ENCODE measurements at regions not wholly inside any gene's neighbourhood (a gene's known extent, or its start where the extent isn't known, plus 50 kb on each side); places are given as distances from the start of the nearest gene placed in this dataset.

DNA sequence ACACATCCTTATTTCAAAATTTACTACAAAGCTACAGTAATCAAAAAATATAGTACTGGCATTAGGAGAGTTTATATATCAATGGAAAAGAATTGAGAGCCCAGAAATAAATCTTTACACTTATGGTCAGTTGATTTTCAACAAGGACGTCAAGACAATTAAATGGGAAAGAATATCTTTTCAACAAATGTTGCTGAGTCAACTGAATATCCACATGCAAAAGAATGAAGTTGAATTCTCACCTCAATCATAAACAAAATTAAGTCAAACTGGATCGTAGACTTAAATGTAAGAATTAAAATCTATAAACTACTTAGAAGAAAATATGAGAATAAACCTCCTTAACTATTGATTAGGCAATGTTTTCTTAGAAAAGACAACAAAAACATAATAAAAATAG lies 61.5 kb upstream of the PRR16 start:
- Histone ChIP-seq H3K4me1 (ENCODE audit: control insufficient read depth in 2 of 2, insufficient read depth in 2 of 2, low read length in 2 of 2) (no peaks in the 10 kb centered on the region), H3K36me3 (replicated peaks in 1 of 2; ENCODE audit: control extremely low read depth in 1 of 2, control insufficient read depth in 1 of 2, extremely low read depth in 1 of 2, insufficient read depth in 2 of 2, low read length in 1 of 2) (no peaks in the 10 kb centered on the region), H3K9ac (ENCODE audit: low read length) (no peak overlapping the region), H3K27me3 (replicated peaks in 1 of 4; ENCODE audit: control extremely low read depth in 1 of 4, control insufficient read depth in 3 of 4, insufficient read depth in 4 of 4, low read length in 3 of 4) (no peaks in the 10 kb centered on the region), H3K27ac (ENCODE audit: low read length in 2 of 2) (no peak overlapping the region), H3K4me3 (ENCODE audit: control extremely low read depth in 1 of 5, extremely low read depth in 1 of 5, insufficient read depth in 1 of 5, low read depth in 2 of 5, low read length in 4 of 5) (no peak overlapping the region), H4K20me1 (ENCODE audit: control insufficient read depth, insufficient read depth, low read length, poor library complexity, severe bottlenecking) (no peaks in the 10 kb centered on the region), H3K9me3 (ENCODE audit: control extremely low read depth in 1 of 3, control insufficient read depth in 2 of 3, insufficient read depth in 1 of 3, low read length in 2 of 3) (peaks cover 0 to 10% (median 0%) of the 10 kb centered on the region in 3 donors), H3K79me2 (ENCODE audit: control insufficient read depth, insufficient read depth, low read length) (no peaks in the 10 kb centered on the region), H3K4me2 (replicated peaks; ENCODE audit: low read depth, low read length, poor library complexity, severe bottlenecking) (no peak overlapping the region), H2AFZ (ENCODE audit: insufficient read depth, low read depth, low read length, poor library complexity, severe bottlenecking) (no peak overlapping the region)
- H3K4me3 Mint-ChIP-seq, result no peak overlapping the region
- ChIA-PET CTCF (no interaction called here), POLR2A (no interaction called here)
- no peaks in the 10 kb centered on the region for H3K27me3 Mint-ChIP-seq
- no peak for ATAC-seq (ENCODE audit: low read depth)
- no peaks in the 10 kb centered on the region for H3K4me1 Mint-ChIP-seq
- DNase-seq, result no peak
- intact Hi-C loops (cut with micrococcal nuclease), result no loop called here
- TF ChIP-seq, protein P1, sequence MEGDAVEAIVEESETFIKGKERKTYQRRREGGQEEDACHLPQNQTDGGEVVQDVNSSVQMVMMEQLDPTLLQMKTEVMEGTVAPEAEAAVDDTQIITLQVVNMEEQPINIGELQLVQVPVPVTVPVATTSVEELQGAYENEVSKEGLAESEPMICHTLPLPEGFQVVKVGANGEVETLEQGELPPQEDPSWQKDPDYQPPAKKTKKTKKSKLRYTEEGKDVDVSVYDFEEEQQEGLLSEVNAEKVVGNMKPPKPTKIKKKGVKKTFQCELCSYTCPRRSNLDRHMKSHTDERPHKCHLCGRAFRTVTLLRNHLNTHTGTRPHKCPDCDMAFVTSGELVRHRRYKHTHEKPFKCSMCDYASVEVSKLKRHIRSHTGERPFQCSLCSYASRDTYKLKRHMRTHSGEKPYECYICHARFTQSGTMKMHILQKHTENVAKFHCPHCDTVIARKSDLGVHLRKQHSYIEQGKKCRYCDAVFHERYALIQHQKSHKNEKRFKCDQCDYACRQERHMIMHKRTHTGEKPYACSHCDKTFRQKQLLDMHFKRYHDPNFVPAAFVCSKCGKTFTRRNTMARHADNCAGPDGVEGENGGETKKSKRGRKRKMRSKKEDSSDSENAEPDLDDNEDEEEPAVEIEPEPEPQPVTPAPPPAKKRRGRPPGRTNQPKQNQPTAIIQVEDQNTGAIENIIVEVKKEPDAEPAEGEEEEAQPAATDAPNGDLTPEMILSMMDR (IDR thresholded peaks at IDR 0.05), result no peak
- TF ChIP-seq EZH2 (IDR thresholded peaks at IDR 0.05; ENCODE audit: borderline replicate concordance, insufficient read depth, low read depth, low read length, poor library complexity, severe bottlenecking), result no peak
- WGBS (ENCODE audit: insufficient coverage), result no CpG with 5 or more reads among the region's 2 CpGs
- H3K9me3 Mint-ChIP-seq (ENCODE audit: insufficient read depth), result peaks cover 5% of the 10 kb centered on the region
- no peak overlapping the region for H3K27ac Mint-ChIP-seq

DNA sequence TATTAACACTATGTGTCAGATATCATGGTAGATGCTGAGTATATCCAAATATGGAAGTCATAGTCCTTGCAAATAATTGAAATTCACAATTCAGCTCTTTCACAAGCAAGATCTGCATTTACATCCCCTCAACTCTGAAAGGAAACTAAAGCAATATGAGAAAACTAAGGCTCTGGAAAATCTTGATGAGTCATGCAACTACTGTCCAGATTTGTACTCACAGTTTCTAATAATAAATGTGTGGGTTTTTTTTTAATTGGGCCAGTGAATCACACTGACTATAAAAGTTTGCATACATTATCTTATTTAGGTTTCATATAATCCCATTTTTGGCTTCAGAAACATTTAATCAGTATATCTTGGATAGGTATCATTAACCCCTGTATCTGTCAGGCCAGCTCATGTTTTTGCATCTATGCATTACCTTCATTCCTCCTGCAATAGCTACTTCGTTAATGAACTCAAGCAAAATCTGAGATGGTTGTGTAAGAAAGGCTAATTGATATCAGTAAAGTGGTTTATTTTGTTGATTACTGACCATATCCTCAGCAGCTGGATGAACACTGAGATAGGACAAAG lies 58.7 kb upstream of the PRR16 start:
- no peak overlapping the region for H3K27ac ChIP-seq (ENCODE audit: low read length in 2 of 2)
- no peak overlapping the region for H2AFZ ChIP-seq (ENCODE audit: insufficient read depth, low read depth, low read length, poor library complexity, severe bottlenecking)
- ATAC-seq (ENCODE audit: low read depth) (no peak), DNase-seq (no peak)
- no peaks in the 10 kb centered on the region for H3K4me1 Mint-ChIP-seq
- H3K4me3 Mint-ChIP-seq, result no peak overlapping the region
- ChIA-PET POLR2A (no interaction called here), CTCF (no interaction called here)
- H3K36me3 ChIP-seq (replicated peaks in 1 of 2; ENCODE audit: control extremely low read depth in 1 of 2, control insufficient read depth in 1 of 2, extremely low read depth in 1 of 2, insufficient read depth in 2 of 2, low read length in 1 of 2), result no peaks in the 10 kb centered on the region
- TF ChIP-seq, protein P1 (IDR thresholded peaks at IDR 0.05), result no peak
- no peak for TF ChIP-seq EZH2 (IDR thresholded peaks at IDR 0.05; ENCODE audit: borderline replicate concordance, insufficient read depth, low read depth, low read length, poor library complexity, severe bottlenecking)
- no peaks in the 10 kb centered on the region for H3K27me3 ChIP-seq (replicated peaks in 1 of 4; ENCODE audit: control extremely low read depth in 1 of 4, control insufficient read depth in 3 of 4, insufficient read depth in 4 of 4, low read length in 3 of 4)
- intact Hi-C loops (cut with micrococcal nuclease), result no loop called here
- no peaks in the 10 kb centered on the region for H4K20me1 ChIP-seq (ENCODE audit: control insufficient read depth, insufficient read depth, low read length, poor library complexity, severe bottlenecking)
- H3K79me2 ChIP-seq (ENCODE audit: control insufficient read depth, insufficient read depth, low read length), result no peaks in the 10 kb centered on the region
- no peak overlapping the region for H3K4me3 ChIP-seq (ENCODE audit: control extremely low read depth in 1 of 5, extremely low read depth in 1 of 5, insufficient read depth in 1 of 5, low read depth in 2 of 5, low read length in 4 of 5)
- peaks cover 0 to 3% (median 0%) of the 10 kb centered on the region in 3 donors for H3K9me3 ChIP-seq (ENCODE audit: control extremely low read depth in 1 of 3, control insufficient read depth in 2 of 3, insufficient read depth in 1 of 3, low read length in 2 of 3)
- WGBS (ENCODE audit: insufficient coverage), result no CpG with 5 or more reads among the region's 1 CpG
- no peaks in the 10 kb centered on the region for H3K4me1 ChIP-seq (ENCODE audit: control insufficient read depth in 2 of 2, insufficient read depth in 2 of 2, low read length in 2 of 2)
- no peak overlapping the region for H3K27ac Mint-ChIP-seq
- no peak overlapping the region for H3K4me2 ChIP-seq (replicated peaks; ENCODE audit: low read depth, low read length, poor library complexity, severe bottlenecking)
- no peaks in the 10 kb centered on the region for H3K9me3 Mint-ChIP-seq (ENCODE audit: insufficient read depth)
- H3K27me3 Mint-ChIP-seq, result no peaks in the 10 kb centered on the region
- H3K9ac ChIP-seq (ENCODE audit: low read length), result no peak overlapping the region

Measured in B cell (primary cell).